Omental fat pad (tissue), 3 donors: ENCODE measurements at regions not wholly inside any gene's neighbourhood (a gene's known extent, or its start where the extent isn't known, plus 50 kb on each side); places are given as distances from the start of the nearest gene placed in this dataset.

Experiments
- ATAC-seq: fragments of 150-250 bp; one replicate; pipeline ENCODE4 v1.9.1; 2016; ENCODE audit warnings: mild to moderate bottlenecking, moderate library complexity; ENCODE audit not compliant: low FRiP score
- DNase-seq: peaks from one replicate; pipeline ENCODE4 v3.0.0-alpha.2; 2019; ENCODE audit warnings: low spot score
- TF ChIP-seq, protein P1 (sequence below), 3 donors: fragments of 450-650 bp; IDR thresholded peaks; one replicate each; pipeline ENCODE4 v1.5.1; 2016 to 2017; ENCODE audit warnings: antibody characterized with exemption in 3 of 3, mild to moderate bottlenecking in 3 of 3, moderate library complexity in 2 of 3

DNA sequence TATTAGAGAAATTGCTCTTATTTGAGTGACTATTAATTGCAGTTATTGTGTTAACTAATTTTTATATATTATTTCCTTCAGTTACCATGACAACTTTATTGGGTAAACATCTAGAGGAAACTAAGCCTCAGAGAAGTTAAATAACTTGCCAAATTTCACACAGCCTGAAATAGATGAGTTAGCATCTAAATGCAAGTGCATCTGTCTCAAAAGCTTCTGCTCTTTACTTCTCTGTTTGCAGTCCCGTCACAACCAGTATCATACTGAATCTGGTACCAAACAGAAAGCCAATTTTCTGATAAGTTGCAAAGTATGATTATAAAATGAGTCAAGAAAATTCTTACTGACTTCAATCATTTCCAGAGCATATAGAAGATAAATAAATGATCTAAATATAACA, 1544.9 kb upstream of the PCDH7 start:
- no peak for ATAC-seq

DNA sequence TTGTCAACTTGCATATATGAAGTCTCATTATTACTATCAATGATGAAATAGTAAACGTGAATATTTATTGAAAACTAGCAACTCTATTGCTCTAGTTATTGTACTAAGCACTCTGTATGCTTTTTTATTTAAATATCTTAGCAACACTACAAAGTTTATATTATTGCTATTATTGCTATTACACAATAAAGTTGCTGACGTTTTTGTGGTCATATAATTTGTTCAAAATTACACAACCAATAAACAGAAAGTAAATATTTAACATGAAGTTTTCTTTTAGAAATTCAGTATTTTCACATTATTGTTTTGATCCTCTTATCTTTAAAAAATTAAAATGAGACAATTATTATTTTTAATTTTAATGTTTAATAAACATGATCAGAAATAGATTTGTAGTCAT, 1521.1 kb upstream of the PCDH7 start:
- TF ChIP-seq, protein P1, sequence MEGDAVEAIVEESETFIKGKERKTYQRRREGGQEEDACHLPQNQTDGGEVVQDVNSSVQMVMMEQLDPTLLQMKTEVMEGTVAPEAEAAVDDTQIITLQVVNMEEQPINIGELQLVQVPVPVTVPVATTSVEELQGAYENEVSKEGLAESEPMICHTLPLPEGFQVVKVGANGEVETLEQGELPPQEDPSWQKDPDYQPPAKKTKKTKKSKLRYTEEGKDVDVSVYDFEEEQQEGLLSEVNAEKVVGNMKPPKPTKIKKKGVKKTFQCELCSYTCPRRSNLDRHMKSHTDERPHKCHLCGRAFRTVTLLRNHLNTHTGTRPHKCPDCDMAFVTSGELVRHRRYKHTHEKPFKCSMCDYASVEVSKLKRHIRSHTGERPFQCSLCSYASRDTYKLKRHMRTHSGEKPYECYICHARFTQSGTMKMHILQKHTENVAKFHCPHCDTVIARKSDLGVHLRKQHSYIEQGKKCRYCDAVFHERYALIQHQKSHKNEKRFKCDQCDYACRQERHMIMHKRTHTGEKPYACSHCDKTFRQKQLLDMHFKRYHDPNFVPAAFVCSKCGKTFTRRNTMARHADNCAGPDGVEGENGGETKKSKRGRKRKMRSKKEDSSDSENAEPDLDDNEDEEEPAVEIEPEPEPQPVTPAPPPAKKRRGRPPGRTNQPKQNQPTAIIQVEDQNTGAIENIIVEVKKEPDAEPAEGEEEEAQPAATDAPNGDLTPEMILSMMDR (IDR thresholded peaks at IDR 0.05), result no peak
- no peak for DNase-seq
- ATAC-seq, result no peak

More for the DNA sequence above, 1544.9 kb upstream of the PCDH7 start:
- TF ChIP-seq, protein P1 (IDR thresholded peaks at IDR 0.05), result no peak
- DNase-seq, result no peak

DNA sequence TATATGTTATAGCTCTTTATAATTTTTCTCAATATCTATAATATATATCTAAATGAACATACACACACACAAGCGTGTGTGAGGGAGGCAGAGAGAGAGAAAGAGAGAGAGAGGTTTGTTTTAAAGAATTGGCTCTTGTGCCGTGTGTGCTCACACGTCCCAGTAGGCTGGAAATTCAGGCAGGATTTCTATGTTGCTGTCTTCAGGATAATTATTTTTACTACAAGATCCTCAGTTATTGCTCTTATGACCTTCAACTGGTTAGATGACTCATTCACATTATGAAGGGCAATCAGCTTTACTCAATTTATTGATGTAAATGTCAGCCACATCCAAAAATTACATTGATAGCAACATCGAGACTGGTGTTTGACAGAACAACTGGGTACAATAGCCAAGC, 1520.7 kb upstream of the PCDH7 start:
- ATAC-seq, result no peak
- TF ChIP-seq, protein P1 (IDR thresholded peaks at IDR 0.05), result no peak
- DNase-seq, result no peak

DNA sequence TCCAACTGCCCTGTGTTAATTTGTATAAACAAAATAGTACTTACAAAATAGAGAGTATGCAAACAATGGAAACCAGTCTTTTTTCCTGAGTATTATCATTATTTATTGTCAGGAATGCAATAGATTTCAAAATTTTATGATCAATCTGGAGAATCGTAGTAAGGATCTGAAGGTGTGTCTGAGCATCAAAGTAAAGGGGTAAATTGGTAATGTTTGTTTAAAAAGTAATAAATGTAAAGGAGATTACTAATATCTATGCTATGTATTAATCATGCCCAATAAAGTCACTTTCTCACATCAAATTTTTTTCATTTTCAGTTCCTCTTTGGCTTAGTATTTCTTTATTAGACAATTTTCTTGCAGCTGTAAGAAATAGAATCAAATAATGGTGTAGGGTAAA, 1507.1 kb upstream of the PCDH7 start:
- TF ChIP-seq, protein P1 (IDR thresholded peaks at IDR 0.05), result no peak
- no peak for DNase-seq
- no peak for ATAC-seq

DNA sequence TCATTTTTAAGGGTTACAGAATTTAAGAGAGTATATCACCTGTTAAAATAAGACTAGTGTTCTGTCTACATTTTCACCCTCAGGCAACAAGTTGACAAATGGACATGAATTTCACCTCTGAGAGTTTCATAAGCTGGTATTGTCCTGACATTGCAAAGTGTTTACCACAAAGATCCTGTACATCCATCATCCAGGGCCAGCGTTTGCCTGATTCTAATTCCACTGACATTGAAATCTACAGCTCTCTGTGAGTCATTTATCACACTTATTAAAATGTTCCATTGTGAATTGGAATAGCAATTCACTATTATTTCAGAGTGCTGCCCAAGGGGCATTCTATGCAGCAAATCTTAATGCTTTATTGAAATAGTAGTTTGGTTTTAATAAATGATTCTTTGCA, 1499.4 kb upstream of the PCDH7 start:
- TF ChIP-seq, protein P1 (IDR thresholded peaks at IDR 0.05), result no peak

DNA sequence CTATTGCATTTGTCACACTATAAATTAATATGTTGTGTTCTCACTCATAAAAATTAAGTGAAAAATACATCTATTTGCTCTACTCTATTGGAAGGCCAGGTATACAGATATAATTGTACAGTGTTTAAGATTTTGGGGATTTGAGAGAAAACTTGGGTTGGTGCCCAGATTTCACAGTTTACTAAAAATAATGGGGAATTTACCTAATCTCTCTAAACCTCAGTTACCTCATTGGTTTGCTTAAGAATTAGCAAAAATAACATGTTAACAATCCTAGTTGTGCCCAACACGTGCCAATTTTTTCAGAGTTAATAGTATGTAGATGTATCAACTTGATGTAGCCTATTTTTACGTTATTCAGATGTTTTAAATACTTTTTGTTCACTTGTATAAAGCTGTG, 1495.3 kb upstream of the PCDH7 start:
- ATAC-seq, result no peak

More for the DNA sequence above, 1499.4 kb upstream of the PCDH7 start:
- DNase-seq, result no peak
- ATAC-seq, result no peak

DNA sequence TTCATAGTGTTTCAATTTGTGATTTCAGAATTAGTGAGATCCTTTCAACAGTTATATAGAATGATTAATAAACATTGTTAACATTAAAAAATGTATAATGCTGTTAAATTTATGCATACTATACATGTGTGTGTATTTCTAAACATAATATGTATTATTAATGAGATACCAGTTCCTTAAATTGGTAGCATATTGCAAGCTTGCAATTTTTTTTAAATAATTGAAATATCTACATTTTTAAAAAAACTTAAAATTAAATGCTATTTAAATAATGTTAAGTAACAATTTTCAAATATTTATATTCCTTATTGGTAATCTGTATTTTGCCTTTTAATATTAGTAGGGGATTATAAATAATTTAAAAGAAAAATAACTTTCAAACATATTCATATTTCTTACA, 1479.5 kb upstream of the PCDH7 start:
- ATAC-seq (no peak), DNase-seq (no peak)
- TF ChIP-seq, protein P1 (IDR thresholded peaks at IDR 0.05), result no peak

More for the DNA sequence above, 1495.3 kb upstream of the PCDH7 start:
- TF ChIP-seq, protein P1 (IDR thresholded peaks at IDR 0.05), result no peak
- DNase-seq, result no peak
